GM18499 (cell line): ENCODE measurements at regions not wholly inside any gene's neighbourhood (a gene's known extent, or its start where the extent isn't known, plus 50 kb on each side); places are given as distances from the start of the nearest gene placed in this dataset.
"Not testable (repeated sequence)": the region's sequence is repeated elsewhere in the genome, so short reads cannot be mapped to it uniquely, and the experiment has no call there.

Source experiments
- ATAC-seq: cut with Tn5 transposase; IDR thresholded peaks from one replicate; pipeline ENCODE4 v1.9.1; 2021; ENCODE audit warnings: moderate number of reproducible peaks; ENCODE audit not compliant: insufficient read depth, unreplicated experiment

DNA sequence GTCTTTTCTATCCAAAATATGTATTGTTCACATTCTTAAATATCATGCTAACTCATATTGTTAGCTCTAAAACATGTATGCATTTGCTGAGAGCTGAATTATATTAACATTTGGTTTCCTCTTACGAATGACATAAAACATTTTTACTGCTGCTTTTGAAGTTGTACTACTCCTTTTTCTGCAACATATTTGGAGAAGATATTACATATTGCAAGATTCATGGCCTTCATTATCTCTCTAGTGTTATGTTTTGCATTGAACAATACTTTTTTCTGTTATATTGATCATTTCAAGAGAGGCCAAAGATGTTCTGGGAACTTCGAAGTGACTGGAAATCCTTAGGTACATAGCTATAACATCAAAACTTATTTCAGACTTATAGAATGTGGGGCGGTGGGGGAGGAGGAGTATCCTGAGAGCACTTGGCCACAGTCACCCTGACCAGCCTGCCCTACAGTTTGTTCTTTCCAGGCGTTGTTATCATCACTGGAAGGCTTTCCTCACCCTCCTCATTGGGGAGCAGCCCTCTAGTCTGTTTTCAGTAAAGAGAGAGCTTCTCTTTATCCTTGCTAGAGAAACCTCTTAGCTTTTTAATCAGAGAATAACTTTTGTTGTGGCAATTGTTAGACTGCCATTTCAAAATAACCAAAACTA, 868.6 kb downstream of the OTOL1 start:
- no peak for ATAC-seq

- no peak for ATAC-seq
These were observed 869.7 kb downstream of the OTOL1 start for GRCh38 chr3:162366166-162366766.

DNA sequence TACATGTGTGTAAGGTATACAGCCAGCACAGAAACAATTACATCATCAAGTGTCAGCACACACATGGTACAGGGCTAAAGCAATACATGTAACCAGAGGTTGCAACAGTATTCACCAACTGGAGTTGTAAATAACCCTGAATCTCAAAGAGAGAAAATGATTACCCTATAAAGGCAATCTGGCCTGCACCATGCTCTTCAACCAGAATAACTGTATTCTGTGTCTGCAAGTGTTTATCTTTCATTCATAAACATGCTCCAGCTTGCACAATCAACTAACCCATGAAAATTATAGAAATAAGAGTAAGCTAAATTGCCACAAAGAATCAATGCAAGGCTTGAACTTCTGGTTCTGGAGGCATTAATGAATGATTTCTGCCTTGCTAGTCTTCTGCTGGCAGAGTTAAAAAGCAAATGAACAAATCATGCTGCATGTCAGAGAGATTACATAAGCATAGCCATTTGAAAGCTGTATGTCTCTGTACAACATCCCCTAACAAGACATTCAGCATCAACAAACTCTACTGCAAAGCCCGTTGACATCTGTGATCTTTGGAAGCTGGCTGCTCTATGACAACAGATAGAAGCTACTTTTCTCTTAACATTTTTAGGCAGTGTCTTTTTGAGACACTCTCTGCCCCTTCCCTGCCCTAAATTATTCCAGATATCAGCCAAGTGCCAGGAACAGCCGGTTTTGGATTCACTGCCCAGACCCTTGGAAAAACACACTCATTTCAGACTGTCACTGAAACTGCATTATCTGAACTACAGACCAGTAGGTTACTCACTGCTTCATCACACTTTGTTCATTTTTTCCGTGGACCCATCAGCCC, 871.0 kb downstream of the OTOL1 start:
- no peak for ATAC-seq

- ATAC-seq, result no peak
These were observed 871.8 kb downstream of the OTOL1 start for GRCh38 chr3:162368417-162368816.

- ATAC-seq, result no peak
These were observed 872.7 kb downstream of the OTOL1 start for GRCh38 chr3:162369306-162369705.

DNA sequence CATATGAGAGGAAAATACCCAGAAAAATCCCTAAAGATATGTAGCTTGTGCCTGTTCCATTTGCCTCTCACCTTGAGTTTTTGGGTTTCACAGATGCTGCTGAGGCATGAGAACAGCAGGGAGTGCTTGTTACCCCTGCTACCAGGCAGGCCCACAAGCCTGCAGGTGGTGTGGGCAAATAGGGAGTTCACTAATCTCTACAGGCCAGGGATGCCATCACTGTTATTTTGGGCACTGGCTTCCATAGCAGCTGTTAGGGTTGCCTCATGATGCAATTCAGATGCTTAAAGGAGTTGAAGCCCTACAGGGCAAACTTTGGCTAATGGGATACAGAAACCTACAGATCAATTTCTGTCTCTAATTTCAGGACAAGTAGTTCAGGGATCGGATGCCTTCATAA, 873.5 kb downstream of the OTOL1 start:
- no peak for ATAC-seq

- ATAC-seq, result no peak
These were observed 880.2 kb downstream of the OTOL1 start for GRCh38 chr3:162376761-162377160.

- ATAC-seq, result no peak
These were observed 881.0 kb downstream of the OTOL1 start for GRCh38 chr3:162377608-162378007.

DNA sequence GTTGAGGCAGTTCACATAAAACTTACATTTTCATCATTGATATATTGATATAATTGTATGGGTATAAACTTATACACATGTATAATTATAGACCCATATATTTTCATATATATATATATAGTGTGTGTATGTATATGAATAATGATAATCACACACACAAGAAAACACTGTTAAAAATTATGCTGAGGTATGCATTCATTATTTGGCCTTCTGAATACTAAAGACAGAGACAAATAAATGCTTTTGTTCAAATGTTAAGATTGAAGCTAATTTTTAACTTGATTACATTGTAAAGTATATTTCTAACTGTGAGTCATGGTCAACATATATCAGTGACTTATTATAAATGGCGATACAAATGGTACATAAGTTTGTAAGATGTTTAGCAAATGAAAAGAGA, 888.8 kb downstream of the OTOL1 start:
- no peak for ATAC-seq

- no peak for ATAC-seq
These were observed 894.3 kb downstream of the OTOL1 start for GRCh38 chr3:162390891-162391290.

- no peak for ATAC-seq
These were observed 894.7 kb downstream of the OTOL1 start for GRCh38 chr3:162391301-162391700.

GRCh38 chr3:162395496-162395895, 898.9 kb downstream of the OTOL1 start:
- ATAC-seq, result no peak

DNA sequence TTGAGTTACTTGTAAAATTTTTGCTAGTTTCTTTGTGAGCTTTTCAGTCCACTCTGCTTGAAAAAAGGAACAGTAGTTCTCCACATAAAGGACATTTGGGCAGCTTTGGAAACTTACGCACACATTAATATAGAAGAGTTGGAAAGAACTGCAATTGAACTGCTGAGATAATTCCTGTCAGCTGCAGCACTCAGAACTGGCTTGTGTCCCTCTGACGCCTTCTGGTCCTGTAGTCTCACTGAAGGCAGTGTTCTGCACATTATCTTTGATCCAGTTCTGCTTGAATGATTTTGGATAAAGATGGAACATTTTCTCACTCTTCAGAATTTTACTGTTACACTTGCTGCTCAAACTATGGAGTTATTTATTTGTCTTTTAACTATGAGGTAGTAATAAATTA, 901.9 kb downstream of the OTOL1 start:
- no peak for ATAC-seq

DNA sequence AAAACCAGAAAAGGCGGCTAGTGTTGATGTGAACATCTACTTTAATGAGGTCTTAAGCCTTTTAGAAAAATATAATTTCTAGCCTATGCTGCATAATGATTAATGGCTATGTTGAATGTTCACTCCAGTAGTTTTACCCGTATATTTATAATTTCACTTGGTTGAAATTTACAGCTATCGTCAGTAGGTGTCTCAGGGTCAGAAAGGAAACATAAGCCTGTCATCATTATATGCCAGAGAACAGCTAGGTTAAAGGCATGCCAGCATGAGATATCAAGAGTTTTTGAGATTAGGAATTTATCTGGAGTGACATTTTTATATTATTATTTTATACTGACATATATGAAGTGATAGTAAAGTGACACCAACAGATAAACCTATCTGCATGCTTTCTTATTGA, 904.1 kb downstream of the OTOL1 start:
- no peak for ATAC-seq

- not testable (repeated sequence) for ATAC-seq
These were observed 914.9 kb downstream of the OTOL1 start for GRCh38 chr3:162411556-162411955.

- no peak for ATAC-seq
These were observed 925.1 kb downstream of the OTOL1 start for GRCh38 chr3:162421721-162422120.

- no peak for ATAC-seq
These were observed 931.6 kb downstream of the OTOL1 start for GRCh38 chr3:162428192-162428591.

GRCh38 chr3:162435750-162436149, 939.1 kb downstream of the OTOL1 start:
- no peak for ATAC-seq

DNA sequence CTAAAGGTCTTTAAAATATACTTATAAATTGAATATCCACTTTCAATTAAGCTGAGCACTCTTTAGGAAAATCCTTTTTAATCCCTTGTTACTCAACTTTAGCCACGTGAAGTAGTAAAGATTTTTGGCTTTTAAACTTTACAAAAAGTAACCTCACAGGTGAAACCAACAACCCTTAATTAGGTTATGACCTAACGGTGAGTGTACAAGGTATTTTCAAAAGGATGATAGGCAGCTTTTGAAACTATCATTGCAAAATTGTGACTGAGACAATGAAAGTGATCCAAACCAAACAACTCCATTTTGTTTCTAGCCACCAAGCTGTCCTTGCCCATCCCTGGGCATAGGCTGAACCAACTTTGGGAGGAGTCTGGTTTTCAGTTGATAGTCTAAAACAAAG, 940.2 kb downstream of the OTOL1 start:
- ATAC-seq, result no peak

DNA sequence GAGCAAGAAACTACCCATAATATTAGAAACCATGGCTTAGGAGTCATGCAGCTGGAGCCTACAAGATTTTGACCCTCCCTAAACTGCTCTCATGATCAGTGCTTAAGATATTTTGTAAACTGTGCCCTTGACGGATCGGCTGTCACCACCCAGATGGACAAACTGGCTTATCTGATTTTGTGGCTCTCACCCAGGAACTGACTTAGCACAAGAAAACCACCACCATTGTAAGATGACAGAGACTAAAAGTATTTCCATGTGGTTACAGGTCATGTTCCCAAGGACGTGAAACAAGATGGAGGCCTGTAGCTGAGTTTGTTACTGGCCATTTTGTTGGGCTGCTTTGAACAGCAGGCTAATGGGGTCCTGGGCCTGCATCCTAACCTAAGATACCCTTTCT, 940.9 kb downstream of the OTOL1 start:
- ATAC-seq, result no peak

- ATAC-seq, result no peak
These were observed 945.1 kb downstream of the OTOL1 start for GRCh38 chr3:162441716-162442115.
